ENCODE measurements at regions not wholly inside any gene's neighbourhood (a gene's known extent, or its start where the extent isn't known, plus 50 kb on each side); places are given as distances from the start of the nearest gene placed in this dataset.

- no peak for TF ChIP-seq POLR2A (IDR thresholded peaks at IDR 0.05)
- no peak for TF ChIP-seq CTCF (IDR thresholded peaks at IDR 0.05)
These were observed 2244.0 kb downstream of the ARAP2 start for GRCh38 chr4:34000356-34000755.

Data from right lobe of liver (tissue), 4 donors.